Thoracic aorta (tissue), 2 donors: ENCODE measurements at regions not wholly inside any gene's neighbourhood (a gene's known extent, or its start where the extent isn't known, plus 50 kb on each side); places are given as distances from the start of the nearest gene placed in this dataset.

Experiments used
- ATAC-seq: fragments of 150-250 bp; one replicate; pipeline ENCODE4 v1.8.0; 2017; ENCODE audit warnings: low read depth; ENCODE audit not compliant: insufficient number of reproducible peaks, low FRiP score
- DNase-seq: peaks from one replicate; pipeline ENCODE4 v3.0.0-alpha.2; 2020; ENCODE audit warnings: low spot score
- H3K27ac ChIP-seq, 2 donors: fragments of 200-600 bp; sonication (generic); 1 replicate in 1 of 2; 2 replicates in 1 of 2; pipeline ENCODE4 v1.5.1; 2016; ENCODE audit warnings: mild to moderate bottlenecking in 2 of 2, moderate library complexity in 2 of 2
- H3K27me3 ChIP-seq: fragments of 200-600 bp; sonication (generic); replicated peaks from 2 replicates; pipeline ENCODE4 v1.6.0; 2016; ENCODE audit warnings: mild to moderate bottlenecking; ENCODE audit not compliant: insufficient read depth
- H3K36me3 ChIP-seq: fragments of 200-600 bp; sonication (generic); one replicate; pipeline ENCODE4 v1.5.1; 2016
- H3K4me1 ChIP-seq, 2 donors: fragments of 200-600 bp; sonication (generic); 1 replicate in 1 of 2; 2 replicates in 1 of 2; pipeline versions ENCODE4 v1.5.1 to v1.6.0; 2016; ENCODE audit warnings: low read depth in 2 of 2, mild to moderate bottlenecking in 1 of 2; ENCODE audit not compliant: control insufficient read depth in 1 of 2
- H3K4me3 ChIP-seq: fragments of 200-600 bp; sonication (generic); 2 replicates; pipeline ENCODE4 v1.5.1; 2016; ENCODE audit warnings: mild to moderate bottlenecking
- H3K9me3 ChIP-seq: fragments of 200-600 bp; sonication (generic); 2 replicates; pipeline ENCODE4 v1.5.1; 2016
- TF ChIP-seq, protein P1 (sequence below): fragments of 200-600 bp; sonication (generic); IDR thresholded peaks from one replicate; pipeline ENCODE4 v1.5.1; 2019; ENCODE audit warnings: antibody characterized with exemption

DNA sequence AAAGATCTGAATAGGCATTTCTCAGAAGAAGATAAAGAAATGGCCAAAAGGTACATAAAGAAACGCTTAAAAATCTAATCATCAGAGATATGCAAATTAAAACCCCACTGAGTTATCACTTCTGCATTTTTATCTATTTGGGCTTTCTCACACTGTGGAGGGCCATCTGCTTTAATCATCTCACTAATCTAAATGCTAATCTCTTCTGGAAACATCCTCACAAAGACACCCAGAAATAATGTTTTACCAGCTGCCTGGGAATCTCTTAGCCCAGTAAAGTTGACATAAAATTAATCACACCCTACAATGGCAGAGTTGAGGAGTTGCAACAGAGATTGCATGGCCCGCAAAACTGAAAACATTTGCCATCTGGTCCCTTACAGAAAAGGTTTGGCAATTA, 407.9 kb upstream of the CYLC2 start:
- no peaks in the 10 kb centered on the region for H3K27me3 ChIP-seq
- H3K9me3 ChIP-seq, result no peaks in the 10 kb centered on the region
- no peaks in the 10 kb centered on the region for H3K36me3 ChIP-seq
- H3K4me3 ChIP-seq, result no peak overlapping the region
- no peaks in the 10 kb centered on the region for H3K4me1 ChIP-seq
- H3K27ac ChIP-seq, result no peak overlapping the region
- no peak for DNase-seq
- TF ChIP-seq, protein P1, sequence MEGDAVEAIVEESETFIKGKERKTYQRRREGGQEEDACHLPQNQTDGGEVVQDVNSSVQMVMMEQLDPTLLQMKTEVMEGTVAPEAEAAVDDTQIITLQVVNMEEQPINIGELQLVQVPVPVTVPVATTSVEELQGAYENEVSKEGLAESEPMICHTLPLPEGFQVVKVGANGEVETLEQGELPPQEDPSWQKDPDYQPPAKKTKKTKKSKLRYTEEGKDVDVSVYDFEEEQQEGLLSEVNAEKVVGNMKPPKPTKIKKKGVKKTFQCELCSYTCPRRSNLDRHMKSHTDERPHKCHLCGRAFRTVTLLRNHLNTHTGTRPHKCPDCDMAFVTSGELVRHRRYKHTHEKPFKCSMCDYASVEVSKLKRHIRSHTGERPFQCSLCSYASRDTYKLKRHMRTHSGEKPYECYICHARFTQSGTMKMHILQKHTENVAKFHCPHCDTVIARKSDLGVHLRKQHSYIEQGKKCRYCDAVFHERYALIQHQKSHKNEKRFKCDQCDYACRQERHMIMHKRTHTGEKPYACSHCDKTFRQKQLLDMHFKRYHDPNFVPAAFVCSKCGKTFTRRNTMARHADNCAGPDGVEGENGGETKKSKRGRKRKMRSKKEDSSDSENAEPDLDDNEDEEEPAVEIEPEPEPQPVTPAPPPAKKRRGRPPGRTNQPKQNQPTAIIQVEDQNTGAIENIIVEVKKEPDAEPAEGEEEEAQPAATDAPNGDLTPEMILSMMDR, result no peak
- no peak for ATAC-seq

DNA sequence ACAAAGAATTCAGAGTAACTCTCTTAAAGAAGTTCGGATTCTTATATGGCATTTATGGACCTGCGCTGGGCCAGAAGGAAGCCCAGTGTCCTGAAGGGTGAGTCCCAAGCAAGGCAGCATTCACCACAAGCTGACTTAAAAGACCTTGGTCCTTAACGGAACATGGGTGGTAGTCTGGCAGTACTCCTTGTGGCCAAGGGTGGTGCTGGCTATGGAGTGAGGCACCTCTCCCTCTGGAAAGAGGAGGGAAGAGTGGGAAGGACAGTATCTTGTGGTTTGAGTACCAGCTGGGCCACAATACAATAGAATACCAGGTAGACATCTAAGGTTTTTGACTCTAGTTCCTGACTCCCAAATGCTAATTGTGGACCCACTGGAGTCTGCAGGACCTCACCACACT, 425.7 kb upstream of the CYLC2 start:
- Histone ChIP-seq H3K27me3 (no peaks in the 10 kb centered on the region), H3K4me1 (no peaks in the 10 kb centered on the region), H3K9me3 (peaks cover 5% of the 10 kb centered on the region), H3K27ac (no peak overlapping the region), H3K36me3 (no peaks in the 10 kb centered on the region), H3K4me3 (no peak overlapping the region)
- TF ChIP-seq, protein P1, result no peak
- no peak for ATAC-seq
- no peak for DNase-seq

DNA sequence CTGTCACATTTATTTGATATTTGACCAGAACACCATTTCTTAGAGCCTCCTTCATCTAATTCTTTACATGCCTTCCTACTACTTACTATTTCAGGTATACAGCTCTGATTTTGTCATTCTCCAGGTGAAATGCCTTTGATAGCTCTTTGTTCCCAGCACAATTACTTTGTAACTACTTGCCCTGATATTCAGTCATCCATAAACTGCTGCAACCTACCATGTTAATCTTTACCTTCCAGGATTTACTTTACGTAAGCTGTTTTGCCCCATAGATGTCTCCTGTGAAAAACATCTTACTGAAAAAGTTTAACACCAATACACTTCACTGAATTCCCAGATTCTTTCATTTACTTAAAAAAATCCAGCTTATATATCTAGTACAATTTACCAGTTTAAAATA, 443.8 kb upstream of the CYLC2 start:
- Histone ChIP-seq H3K27me3 (no peaks in the 10 kb centered on the region), H3K4me1 (no peaks in the 10 kb centered on the region), H3K36me3 (no peaks in the 10 kb centered on the region), H3K9me3 (no peaks in the 10 kb centered on the region), H3K27ac (no peak overlapping the region), H3K4me3 (no peak overlapping the region)
- ATAC-seq (no peak), DNase-seq (no peak)
- TF ChIP-seq, protein P1, result no peak

DNA sequence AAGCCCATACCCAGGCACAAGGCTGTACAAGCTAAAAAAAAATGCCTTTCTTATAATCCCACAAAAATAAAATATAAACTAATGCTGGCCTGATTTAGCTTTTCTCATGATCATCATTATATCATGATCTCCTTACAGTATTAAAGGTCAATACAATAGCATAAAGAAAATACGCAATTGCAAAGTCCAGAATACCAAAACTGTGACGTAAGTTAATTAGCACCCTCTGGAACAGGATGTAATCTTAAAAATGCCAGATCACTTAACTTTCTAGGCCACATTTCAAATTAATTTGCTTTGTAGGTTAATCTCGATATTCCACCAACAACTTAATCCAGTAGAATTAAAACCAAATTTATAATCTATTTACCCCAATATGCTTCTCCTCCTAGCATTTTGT, 444.2 kb upstream of the CYLC2 start:
- ATAC-seq (no peak), DNase-seq (no peak)
- Histone ChIP-seq H3K27me3 (no peaks in the 10 kb centered on the region), H3K36me3 (no peaks in the 10 kb centered on the region), H3K4me3 (no peak overlapping the region), H3K9me3 (no peaks in the 10 kb centered on the region), H3K27ac (no peak overlapping the region), H3K4me1 (no peaks in the 10 kb centered on the region)
- TF ChIP-seq, protein P1, result no peak

DNA sequence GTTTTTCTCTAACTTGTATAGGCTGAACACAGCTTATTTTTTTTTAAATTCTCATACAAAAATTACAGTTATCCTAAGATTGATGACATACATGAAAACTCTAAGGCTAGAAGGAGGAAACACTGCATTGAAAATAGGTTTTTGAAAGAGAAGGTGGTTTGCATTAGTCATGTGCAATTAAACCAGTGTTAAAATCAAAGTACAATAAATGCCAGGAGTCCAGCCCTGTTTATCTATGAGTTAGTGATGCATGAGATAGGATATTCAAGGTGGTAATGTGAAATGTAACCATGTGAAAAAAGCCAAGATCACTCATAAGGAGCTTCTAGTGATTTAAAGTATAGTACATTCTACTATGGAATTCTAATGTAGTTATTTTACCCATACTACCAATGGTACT, 444.9 kb upstream of the CYLC2 start:
- H3K4me1 ChIP-seq, result no peaks in the 10 kb centered on the region
- no peaks in the 10 kb centered on the region for H3K36me3 ChIP-seq
- no peak overlapping the region for H3K27ac ChIP-seq
- H3K4me3 ChIP-seq, result no peak overlapping the region
- TF ChIP-seq, protein P1, result no peak
- H3K27me3 ChIP-seq, result no peaks in the 10 kb centered on the region
- ATAC-seq (no peak), DNase-seq (no peak)
- no peaks in the 10 kb centered on the region for H3K9me3 ChIP-seq
